ENCODE measurements at regions not wholly inside any gene's neighbourhood (a gene's known extent, or its start where the extent isn't known, plus 50 kb on each side); places are given as distances from the start of the nearest gene placed in this dataset.

- no peak overlapping the region for H3K4me3 ChIP-seq
- no peaks in the 10 kb centered on the region for H3K9me3 ChIP-seq
- H3K27me3 ChIP-seq: no peaks in the 10 kb centered on the region
- peaks cover 0 to 2% of the 10 kb centered on the region in 2 donors for H3K4me1 ChIP-seq
- no peak for DNase-seq (ENCODE audit: low spot score in 2 of 2)
- H3K36me3 ChIP-seq: no peaks in the 10 kb centered on the region
- H3K27ac ChIP-seq: no peak overlapping the region
- TF ChIP-seq, protein P1, sequence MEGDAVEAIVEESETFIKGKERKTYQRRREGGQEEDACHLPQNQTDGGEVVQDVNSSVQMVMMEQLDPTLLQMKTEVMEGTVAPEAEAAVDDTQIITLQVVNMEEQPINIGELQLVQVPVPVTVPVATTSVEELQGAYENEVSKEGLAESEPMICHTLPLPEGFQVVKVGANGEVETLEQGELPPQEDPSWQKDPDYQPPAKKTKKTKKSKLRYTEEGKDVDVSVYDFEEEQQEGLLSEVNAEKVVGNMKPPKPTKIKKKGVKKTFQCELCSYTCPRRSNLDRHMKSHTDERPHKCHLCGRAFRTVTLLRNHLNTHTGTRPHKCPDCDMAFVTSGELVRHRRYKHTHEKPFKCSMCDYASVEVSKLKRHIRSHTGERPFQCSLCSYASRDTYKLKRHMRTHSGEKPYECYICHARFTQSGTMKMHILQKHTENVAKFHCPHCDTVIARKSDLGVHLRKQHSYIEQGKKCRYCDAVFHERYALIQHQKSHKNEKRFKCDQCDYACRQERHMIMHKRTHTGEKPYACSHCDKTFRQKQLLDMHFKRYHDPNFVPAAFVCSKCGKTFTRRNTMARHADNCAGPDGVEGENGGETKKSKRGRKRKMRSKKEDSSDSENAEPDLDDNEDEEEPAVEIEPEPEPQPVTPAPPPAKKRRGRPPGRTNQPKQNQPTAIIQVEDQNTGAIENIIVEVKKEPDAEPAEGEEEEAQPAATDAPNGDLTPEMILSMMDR (IDR thresholded peaks at IDR 0.05): no peak
- intact Hi-C loops (cut with DNase I): no loop called here
Observed at GRCh38 chr14:61930101-61930857, 168.1 kb downstream of the SNAPC1 start.

GRCh38 chr14:61932974-61933373 lies 170.8 kb downstream of the SNAPC1 start:
- TF ChIP-seq, protein P1 (IDR thresholded peaks at IDR 0.05): no peak
- no peaks in the 10 kb centered on the region for H3K9me3 ChIP-seq
- intact Hi-C loops (cut with DNase I): no loop called here
- DNase-seq (ENCODE audit: low spot score in 2 of 2): no peak
- H3K36me3 ChIP-seq: no peaks in the 10 kb centered on the region
- no peaks in the 10 kb centered on the region for H3K27me3 ChIP-seq
- no peak overlapping the region for H3K4me3 ChIP-seq
- no peak overlapping the region for H3K27ac ChIP-seq
- H3K4me1 ChIP-seq: no peaks in the 10 kb centered on the region

- no peak overlapping the region for H3K4me3 ChIP-seq
- TF ChIP-seq, protein P1 (IDR thresholded peaks at IDR 0.05): no peak
- H3K4me1 ChIP-seq: no peaks in the 10 kb centered on the region
Observed at GRCh38 chr14:61934385-61934784, 172.2 kb downstream of the SNAPC1 start.

DNA sequence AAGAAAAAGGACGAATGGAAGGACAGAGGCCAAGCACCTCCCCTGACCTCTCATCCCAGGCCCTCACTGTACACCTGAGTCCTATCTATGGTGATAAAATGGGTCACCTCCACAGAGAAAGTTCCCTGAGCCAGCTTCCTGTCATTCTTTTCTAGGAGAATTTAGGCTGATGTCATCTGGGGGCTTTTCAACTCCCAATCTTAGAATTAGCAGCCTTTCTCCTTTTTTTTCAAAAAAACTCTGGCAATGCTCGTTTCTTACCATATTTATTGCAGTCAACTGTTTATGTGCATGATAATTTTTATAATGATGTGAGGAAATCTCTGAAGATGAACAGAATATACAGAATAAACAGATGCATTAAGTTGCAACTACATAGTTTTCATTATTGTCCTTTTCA lies 177.6 kb downstream of the SNAPC1 start:
- intact Hi-C loops (cut with DNase I): no loop called here
- Histone ChIP-seq H3K4me1 (no peaks in the 10 kb centered on the region), H3K27me3 (no peaks in the 10 kb centered on the region), H3K4me3 (no peak overlapping the region), H3K36me3 (no peaks in the 10 kb centered on the region), H3K9me3 (no peaks in the 10 kb centered on the region), H3K27ac (no peak overlapping the region)
- DNase-seq (ENCODE audit: low spot score in 2 of 2): no peak
- TF ChIP-seq, protein P1 (IDR thresholded peaks at IDR 0.05): no peak

More at GRCh38 chr14:61934385-61934784, 172.2 kb downstream of the SNAPC1 start:
- no peak for DNase-seq (ENCODE audit: low spot score in 2 of 2)
- Histone ChIP-seq H3K9me3 (no peaks in the 10 kb centered on the region), H3K27me3 (no peaks in the 10 kb centered on the region), H3K36me3 (no peaks in the 10 kb centered on the region), H3K27ac (no peak overlapping the region)
- intact Hi-C loops (cut with DNase I): no loop called here

- no peaks in the 10 kb centered on the region for H3K4me1 ChIP-seq
- H3K27ac ChIP-seq: no peak overlapping the region
- DNase-seq (ENCODE audit: low spot score in 2 of 2): no peak
- H3K27me3 ChIP-seq: no peaks in the 10 kb centered on the region
- H3K9me3 ChIP-seq: no peaks in the 10 kb centered on the region
- H3K4me3 ChIP-seq: no peak overlapping the region
- TF ChIP-seq, protein P1 (IDR thresholded peaks at IDR 0.05): no peak
- intact Hi-C loops (cut with DNase I): no loop called here
- H3K36me3 ChIP-seq: no peaks in the 10 kb centered on the region
Observed at GRCh38 chr14:61940666-61941420, 178.6 kb downstream of the SNAPC1 start.
